Common myeloid progenitor, CD34-positive (primary cell): ENCODE measurements at regions not wholly inside any gene's neighbourhood (a gene's known extent, or its start where the extent isn't known, plus 50 kb on each side); places are given as distances from the start of the nearest gene placed in this dataset.

Source experiments
- CTCF ChIA-PET: fragments of 350-600 bp; sonication (Branson Sonifier 250); formaldehyde crosslinking; loops from one replicate; lab custom pipeline; 2021; ENCODE audit warnings: antibody characterized with exemption; lab: Charles Lee
- POLR2A ChIA-PET: fragments of 350-600 bp; sonication (Branson Sonifier 250); formaldehyde crosslinking; loops from one replicate; lab custom pipeline; 2021; ENCODE audit warnings: antibody characterized with exemption; lab: Charles Lee
- DNase-seq, 3 donors: peaks; one replicate each; pipeline versions ENCODE4 v3.0.0 to v3.0.0-alpha.2; 2013
- H3K27ac ChIP-seq, 2 experiments: 1 replicate in 1 of 2; 2 replicates in 1 of 2; pipeline ENCODE4 v1.7.0; 2013; ENCODE audit warnings: inconsistent platforms in 2 of 2, low read length in 2 of 2, mild to moderate bottlenecking in 2 of 2, low read depth in 1 of 2, moderate library complexity in 1 of 2; ENCODE audit not compliant: severe bottlenecking in 2 of 2, insufficient read depth in 1 of 2, poor library complexity in 1 of 2
- H3K27me3 ChIP-seq, 5 experiments: replicated peaks in 2 of 5; 1 replicate in 3 of 5; 2 replicates in 2 of 5; pipeline versions ENCODE4 v1.6.1 to v1.7.0; 2013; ENCODE audit warnings: low read length in 4 of 5, mild to moderate bottlenecking in 2 of 5, moderate library complexity in 2 of 5, inconsistent platforms in 1 of 5; ENCODE audit not compliant: insufficient read depth in 5 of 5, control insufficient read depth in 4 of 5
- H3K36me3 ChIP-seq, 4 experiments: 1 replicate in 2 of 4; 2 replicates in 2 of 4; pipeline versions ENCODE4 v1.6.1 to v1.7.0; 2013; ENCODE audit warnings: low read length in 3 of 4, control low read depth in 1 of 4, mild to moderate bottlenecking in 1 of 4; ENCODE audit not compliant: control insufficient read depth in 4 of 4, insufficient read depth in 4 of 4
- H3K4me1 ChIP-seq, 4 experiments: 1 replicate in 3 of 4; 2 replicates in 1 of 4; pipeline versions ENCODE4 v1.6.1 to v1.7.1; 2013; ENCODE audit warnings: low read length in 3 of 4, mild to moderate bottlenecking in 3 of 4, control low read depth in 1 of 4, inconsistent platforms in 1 of 4, moderate library complexity in 1 of 4; ENCODE audit not compliant: control insufficient read depth in 4 of 4, insufficient read depth in 4 of 4; ENCODE audit errors: control extremely low read depth in 1 of 4
- H3K4me3 ChIP-seq, 7 experiments: 1 replicate in 4 of 7; 2 replicates in 3 of 7; pipeline versions ENCODE4 v1.5.1 to v1.7.0; 2013; ENCODE audit warnings: mild to moderate bottlenecking in 7 of 7, low read length in 6 of 7, moderate library complexity in 6 of 7, inconsistent platforms in 2 of 7, low read depth in 2 of 7, control low read depth in 1 of 7; ENCODE audit not compliant: insufficient read depth in 4 of 7, control insufficient read depth in 1 of 7; ENCODE audit errors: extremely low read depth in 1 of 7
- H3K9me3 ChIP-seq, 5 experiments: 1 replicate in 4 of 5; 2 replicates in 1 of 5; pipeline versions ENCODE4 v1.6.1 to v1.7.1; 2013; ENCODE audit warnings: low read length in 4 of 5, mild to moderate bottlenecking in 2 of 5, inconsistent platforms in 1 of 5, low read depth in 1 of 5, moderate library complexity in 1 of 5; ENCODE audit not compliant: control insufficient read depth in 4 of 5, insufficient read depth in 2 of 5; ENCODE audit errors: control extremely low read depth in 1 of 5
- WGBS: methylation state at CpG from one replicate; pipeline ENCODE4 v1.1.5; 2013; ENCODE audit not compliant: insufficient coverage; 5-methylcytosine and 5-hydroxymethylcytosine counted together

DNA sequence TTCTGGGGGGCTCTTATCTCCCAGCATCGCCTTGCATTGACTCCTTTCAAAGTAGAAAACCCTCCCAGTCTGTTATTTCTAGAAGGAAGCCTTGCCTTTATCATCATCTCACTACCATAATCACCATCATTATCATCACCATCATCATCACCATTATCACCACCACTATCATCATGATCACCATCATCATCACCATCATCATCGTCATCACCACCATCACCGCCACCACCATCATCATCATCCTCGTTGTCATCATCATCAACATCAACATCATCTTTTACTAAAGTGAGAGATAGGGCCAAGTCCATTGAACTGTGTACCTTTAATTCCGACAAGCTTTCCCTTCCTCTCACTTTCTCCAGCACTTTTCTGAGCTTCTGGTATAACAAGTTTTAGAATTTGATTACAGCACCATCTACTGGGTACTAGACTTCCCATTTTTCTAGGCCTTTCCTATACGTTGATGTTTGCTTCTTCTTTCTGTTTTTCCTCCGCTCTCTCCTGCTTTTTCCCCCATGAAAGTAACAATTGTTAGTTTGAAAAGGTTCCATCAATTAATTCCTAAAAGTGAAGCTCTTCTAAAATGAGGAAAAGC is 226.4 kb downstream of the BUB3 start:
- H3K36me3 ChIP-seq, result no peaks in the 10 kb centered on the region
- DNase-seq, result peak; percentile 14 to 27 (median 23)
- no peak overlapping the region for H3K27ac ChIP-seq
- H3K4me3 ChIP-seq, result no peak overlapping the region
- peaks cover 0 to 4% (median 0%) of the 10 kb centered on the region in 5 experiments for H3K9me3 ChIP-seq
- ChIA-PET CTCF (interaction anchor here (0.8 to 1.9 kb wide), 6 partner anchors 13 to 340 kb away, joined by 3 to 5 read pairs (median 5); no protein-coding TSS in a partner anchor), POLR2A (no interaction called here)
- 83% methylated on average over 5 of the region's 7 CpGs for WGBS
- no peaks in the 10 kb centered on the region for H3K4me1 ChIP-seq
- peaks cover 0 to 9% (median 5%) of the 10 kb centered on the region in 5 experiments for H3K27me3 ChIP-seq

GRCh38 chr10:123381224-123381623 is 227.0 kb downstream of the BUB3 start:
- H3K9me3 ChIP-seq, result peaks cover 0 to 6% (median 0%) of the 10 kb centered on the region in 5 experiments
- ChIA-PET CTCF (interaction anchor here (1.0 to 1.9 kb wide), 5 partner anchors 248 to 340 kb away, joined by 3 to 5 read pairs (median 5); no protein-coding TSS in a partner anchor), POLR2A (no interaction called here)
- H3K4me3 ChIP-seq, result no peak overlapping the region
- H3K27me3 ChIP-seq, result peaks cover 0 to 9% (median 5%) of the 10 kb centered on the region in 5 experiments
- no peak for DNase-seq
- no peaks in the 10 kb centered on the region for H3K36me3 ChIP-seq
- WGBS, result 70% methylated on average over 4 of the region's 5 CpGs
- H3K4me1 ChIP-seq, result no peaks in the 10 kb centered on the region
- no peak overlapping the region for H3K27ac ChIP-seq

- POLR2A ChIA-PET, result no interaction called here
- 50% methylated on average over 1 of the region's 4 CpGs for WGBS
- CTCF ChIA-PET, result interaction anchor here (1.9 kb wide), 1 partner anchor 339 kb away, joined by 5 read pairs; no protein-coding TSS in a partner anchor
- DNase-seq, result no peak
- Histone ChIP-seq H3K36me3 (no peaks in the 10 kb centered on the region), H3K4me1 (no peaks in the 10 kb centered on the region), H3K27ac (no peak overlapping the region), H3K27me3 (peaks cover 0 to 7% (median 5%) of the 10 kb centered on the region in 5 experiments), H3K9me3 (peaks cover 0 to 6% (median 2%) of the 10 kb centered on the region in 5 experiments), H3K4me3 (no peak overlapping the region)
Observed at GRCh38 chr10:123382491-123382890, 228.3 kb downstream of the BUB3 start.

- CTCF ChIA-PET, result no interaction called here
Observed at GRCh38 chr10:123385508-123386080, 231.4 kb downstream of the BUB3 start.

DNA sequence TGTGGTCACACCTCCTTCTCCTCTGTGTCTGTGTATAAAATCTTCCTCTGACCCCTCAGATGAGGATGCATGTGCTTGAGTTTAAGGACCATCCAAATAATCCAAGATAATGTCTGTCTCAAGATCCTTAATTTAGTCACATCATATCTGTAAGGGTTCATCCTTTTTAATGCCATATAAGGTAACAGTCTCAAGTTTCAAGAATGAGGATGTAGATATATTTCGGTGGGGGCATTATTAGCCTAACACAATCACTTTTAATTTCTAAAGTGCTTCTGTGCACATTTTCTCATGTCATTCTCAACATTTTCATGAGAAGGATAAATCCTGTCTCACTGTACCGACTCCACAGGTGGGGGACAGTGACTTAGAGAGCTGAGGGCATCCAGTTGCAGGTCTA is 235.3 kb downstream of the BUB3 start:
- Histone ChIP-seq H3K27ac (no peak overlapping the region), H3K4me3 (no peak overlapping the region), H3K27me3 (peaks cover 0 to 8% (median 0%) of the 10 kb centered on the region in 5 experiments), H3K36me3 (no peaks in the 10 kb centered on the region), H3K9me3 (peaks cover 0 to 10% (median 2%) of the 10 kb centered on the region in 5 experiments), H3K4me1 (no peaks in the 10 kb centered on the region)
- ChIA-PET CTCF (interaction anchor here (1.5 kb wide), 1 partner anchor 12 kb away, joined by 4 read pairs; no protein-coding TSS in a partner anchor), POLR2A (no interaction called here)
- WGBS, result 100% methylated on average over 1 of the region's 2 CpGs
- DNase-seq, result no peak

More at GRCh38 chr10:123385508-123386080, 231.4 kb downstream of the BUB3 start:
- no peak overlapping the region for H3K27ac ChIP-seq
- H3K9me3 ChIP-seq, result peaks cover 0 to 10% (median 2%) of the 10 kb centered on the region in 5 experiments
- DNase-seq, result no peak
- POLR2A ChIA-PET, result no interaction called here
- WGBS, result 100% methylated on average over 1 of the region's 2 CpGs
- no peak overlapping the region for H3K4me3 ChIP-seq
- H3K4me1 ChIP-seq, result no peaks in the 10 kb centered on the region
- H3K36me3 ChIP-seq, result no peaks in the 10 kb centered on the region
- peaks cover 0 to 5% (median 2%) of the 10 kb centered on the region in 5 experiments for H3K27me3 ChIP-seq

GRCh38 chr10:123390332-123390731 is 236.1 kb downstream of the BUB3 start:
- 100% methylated on average over 3 of the region's 4 CpGs for WGBS
- H3K4me1 ChIP-seq, result no peaks in the 10 kb centered on the region
- peaks cover 0 to 8% (median 0%) of the 10 kb centered on the region in 5 experiments for H3K27me3 ChIP-seq
- H3K4me3 ChIP-seq, result no peak overlapping the region
- H3K9me3 ChIP-seq, result peaks cover 0 to 12% (median 6%) of the 10 kb centered on the region in 5 experiments
- H3K36me3 ChIP-seq, result no peaks in the 10 kb centered on the region
- DNase-seq, result no peak
- no peak overlapping the region for H3K27ac ChIP-seq
- ChIA-PET POLR2A (no interaction called here), CTCF (interaction anchor here (1.5 kb wide), 1 partner anchor 12 kb away, joined by 4 read pairs; no protein-coding TSS in a partner anchor)

DNA sequence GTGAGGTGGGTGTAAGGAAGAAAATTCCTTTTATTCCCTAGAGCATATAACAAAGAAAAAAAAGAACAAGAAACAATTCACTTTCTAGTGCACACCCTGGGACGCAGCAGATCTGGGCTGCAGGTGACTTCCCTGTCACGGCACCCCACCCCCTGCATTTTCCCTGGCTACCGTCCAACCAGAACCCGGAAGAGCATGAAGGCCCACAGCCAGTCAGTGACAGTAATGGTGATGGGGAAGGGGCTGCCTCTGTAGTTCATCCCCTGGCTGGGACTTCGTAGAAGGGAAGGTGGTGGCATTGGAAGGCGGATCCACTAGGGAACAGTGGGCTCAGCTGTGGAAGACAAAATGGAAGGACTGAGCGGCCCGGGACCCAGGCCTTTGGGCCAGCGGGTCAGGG is 236.7 kb downstream of the BUB3 start:
- POLR2A ChIA-PET, result no interaction called here
- CTCF ChIA-PET, result interaction anchor here (1.5 kb wide), 1 partner anchor 11 kb away, joined by 4 read pairs; no protein-coding TSS in a partner anchor
- 96% methylated on average over 4 of the region's 9 CpGs for WGBS

More for the DNA sequence above, 236.7 kb downstream of the BUB3 start:
- no peaks in the 10 kb centered on the region for H3K36me3 ChIP-seq
- H3K27me3 ChIP-seq, result peaks cover 0 to 8% (median 0%) of the 10 kb centered on the region in 5 experiments
- H3K4me3 ChIP-seq, result no peak overlapping the region
- no peaks in the 10 kb centered on the region for H3K4me1 ChIP-seq
- no peak overlapping the region for H3K27ac ChIP-seq
- no peak for DNase-seq
- H3K9me3 ChIP-seq, result peaks cover 0 to 7% (median 4%) of the 10 kb centered on the region in 5 experiments
